Coronary artery (tissue), 2 donors: ENCODE measurements at regions not wholly inside any gene's neighbourhood (a gene's known extent, or its start where the extent isn't known, plus 50 kb on each side); places are given as distances from the start of the nearest gene placed in this dataset.
"Not testable (repeated sequence)": the region's sequence is repeated elsewhere in the genome, so short reads cannot be mapped to it uniquely, and the experiment has no call there.

ENCODE experiments used
- DNase-seq: peaks from one replicate; pipeline ENCODE4 v3.0.0-alpha.2; 2017; ENCODE audit warnings: low spot score
- H3K27ac ChIP-seq, 2 donors: fragments of 200-600 bp; sonication (generic); one replicate each; pipeline ENCODE4 v1.5.1; 2016 to 2019
- H3K4me3 ChIP-seq: fragments of 200-600 bp; sonication (generic); 2 replicates; pipeline ENCODE4 v1.5.1; 2016; ENCODE audit warnings: mild to moderate bottlenecking, moderate library complexity
- TF ChIP-seq, protein P1 (sequence below): fragments of 200-600 bp; sonication (generic); IDR thresholded peaks from one replicate; pipeline ENCODE4 v1.5.1; 2019; ENCODE audit warnings: antibody characterized with exemption

DNA sequence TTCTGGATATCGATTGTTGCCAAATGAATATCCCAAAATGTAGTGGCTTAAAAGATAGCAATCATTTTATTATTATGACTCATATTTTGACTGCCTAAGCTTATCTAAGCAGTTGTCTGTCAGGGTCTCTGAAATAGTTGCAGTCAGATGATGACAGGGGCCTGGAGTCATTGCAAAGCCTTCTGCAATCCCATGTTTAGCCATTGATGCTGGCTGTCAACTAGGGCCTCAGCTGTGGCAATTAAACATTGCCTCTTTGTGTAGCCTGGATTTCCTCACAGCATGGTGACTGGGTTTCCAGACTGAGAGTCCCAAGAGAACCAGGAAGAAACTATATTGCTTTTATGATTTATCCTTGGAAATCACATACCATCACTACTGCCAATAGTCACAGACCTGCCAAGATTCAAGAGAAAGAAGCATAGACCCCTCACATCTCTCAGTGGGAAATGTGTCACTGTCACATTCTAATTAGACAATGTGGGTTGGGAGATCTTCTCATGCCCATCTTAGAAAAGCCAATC is 227.3 kb upstream of the NOCT start:
- TF ChIP-seq, protein P1, sequence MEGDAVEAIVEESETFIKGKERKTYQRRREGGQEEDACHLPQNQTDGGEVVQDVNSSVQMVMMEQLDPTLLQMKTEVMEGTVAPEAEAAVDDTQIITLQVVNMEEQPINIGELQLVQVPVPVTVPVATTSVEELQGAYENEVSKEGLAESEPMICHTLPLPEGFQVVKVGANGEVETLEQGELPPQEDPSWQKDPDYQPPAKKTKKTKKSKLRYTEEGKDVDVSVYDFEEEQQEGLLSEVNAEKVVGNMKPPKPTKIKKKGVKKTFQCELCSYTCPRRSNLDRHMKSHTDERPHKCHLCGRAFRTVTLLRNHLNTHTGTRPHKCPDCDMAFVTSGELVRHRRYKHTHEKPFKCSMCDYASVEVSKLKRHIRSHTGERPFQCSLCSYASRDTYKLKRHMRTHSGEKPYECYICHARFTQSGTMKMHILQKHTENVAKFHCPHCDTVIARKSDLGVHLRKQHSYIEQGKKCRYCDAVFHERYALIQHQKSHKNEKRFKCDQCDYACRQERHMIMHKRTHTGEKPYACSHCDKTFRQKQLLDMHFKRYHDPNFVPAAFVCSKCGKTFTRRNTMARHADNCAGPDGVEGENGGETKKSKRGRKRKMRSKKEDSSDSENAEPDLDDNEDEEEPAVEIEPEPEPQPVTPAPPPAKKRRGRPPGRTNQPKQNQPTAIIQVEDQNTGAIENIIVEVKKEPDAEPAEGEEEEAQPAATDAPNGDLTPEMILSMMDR: no peak
- Histone ChIP-seq H3K27ac (no peak overlapping the region), H3K4me3 (no peak overlapping the region)
- no peak for DNase-seq

DNA sequence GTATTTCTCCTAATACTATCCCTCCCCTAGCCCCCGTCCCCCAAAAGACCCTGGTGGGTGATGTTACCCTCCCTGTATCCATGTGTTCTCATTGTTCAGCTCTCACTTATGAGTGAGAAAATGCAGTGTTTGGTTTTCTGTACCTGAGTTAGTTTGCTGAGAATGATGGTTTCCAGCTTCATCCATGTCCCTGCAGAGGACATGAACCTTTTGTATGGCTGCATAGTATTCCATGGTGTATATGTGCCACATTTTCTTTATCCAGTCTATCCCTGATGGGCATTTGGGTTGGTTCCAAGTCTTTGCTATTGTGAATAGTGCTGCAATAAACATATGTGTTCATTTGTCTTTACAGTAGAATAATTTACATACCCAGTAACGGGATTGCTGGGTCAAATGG is 235.8 kb upstream of the NOCT start:
- H3K4me3 ChIP-seq, H3K27ac ChIP-seq, DNase-seq: not testable (repeated sequence)

DNA sequence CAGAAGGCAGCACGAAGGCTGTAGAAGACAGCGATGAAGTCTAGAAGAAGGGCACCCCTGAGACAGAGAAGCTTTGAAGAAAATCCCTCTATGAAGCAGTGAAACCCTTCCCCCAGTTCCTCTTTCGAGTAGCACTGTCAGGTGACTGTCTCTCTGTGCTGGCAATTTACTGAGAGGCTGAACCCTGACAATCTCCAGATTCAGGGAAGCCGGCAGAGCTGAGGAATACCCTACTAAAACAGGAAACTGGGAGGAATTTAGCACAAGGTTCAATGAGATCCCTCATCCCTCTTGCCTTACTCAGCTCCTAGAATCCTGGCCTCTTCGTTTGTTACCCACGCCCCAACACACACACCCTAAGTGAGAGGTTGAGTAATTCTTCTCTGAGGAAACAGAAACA is 239.7 kb upstream of the NOCT start:
- Histone ChIP-seq H3K4me3 (no peak overlapping the region), H3K27ac (no peak overlapping the region)
- TF ChIP-seq, protein P1: no peak
- DNase-seq: no peak

DNA sequence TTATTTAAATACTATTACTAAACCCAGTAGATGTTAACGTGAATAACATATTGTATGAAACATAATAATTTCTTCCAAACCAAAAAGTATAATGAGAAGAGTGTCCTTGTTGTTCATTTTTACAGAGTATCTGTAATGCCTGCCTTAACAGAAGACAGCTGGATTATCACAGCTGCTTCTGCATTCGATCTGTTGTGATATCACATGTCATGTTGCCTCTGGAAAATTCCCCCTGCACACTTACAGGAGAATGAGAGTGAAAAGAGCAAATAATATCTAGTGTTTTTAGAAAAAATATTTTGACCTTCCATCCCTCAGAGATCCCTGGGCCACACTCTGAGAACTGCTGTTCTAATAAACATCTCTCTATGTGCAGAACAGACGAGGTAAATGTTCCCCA is 240.1 kb upstream of the NOCT start:
- TF ChIP-seq, protein P1: no peak
- no peak overlapping the region for H3K4me3 ChIP-seq
- no peak overlapping the region for H3K27ac ChIP-seq
- DNase-seq: no peak

DNA sequence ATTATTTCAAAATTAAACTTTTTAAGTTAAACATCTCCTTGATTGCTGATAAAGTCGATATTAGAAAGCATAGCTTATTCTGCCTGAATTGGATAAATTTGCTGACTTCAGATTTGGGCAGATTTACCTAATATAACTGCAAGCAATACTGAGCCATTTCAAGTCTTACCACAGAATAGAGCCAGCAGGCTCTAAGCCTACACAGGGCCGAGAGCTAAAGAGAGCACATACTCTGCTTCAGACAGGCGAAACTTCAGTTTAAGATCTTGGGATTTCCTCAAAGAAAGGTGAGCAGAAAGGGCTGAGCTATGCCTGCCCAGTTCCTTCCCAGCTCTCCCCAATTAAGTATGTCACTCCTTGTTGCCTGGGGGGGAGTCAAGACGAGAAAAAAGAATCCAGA is 240.6 kb upstream of the NOCT start:
- H3K4me3 ChIP-seq: no peak overlapping the region
- no peak overlapping the region for H3K27ac ChIP-seq
- no peak for DNase-seq
- TF ChIP-seq, protein P1: no peak

DNA sequence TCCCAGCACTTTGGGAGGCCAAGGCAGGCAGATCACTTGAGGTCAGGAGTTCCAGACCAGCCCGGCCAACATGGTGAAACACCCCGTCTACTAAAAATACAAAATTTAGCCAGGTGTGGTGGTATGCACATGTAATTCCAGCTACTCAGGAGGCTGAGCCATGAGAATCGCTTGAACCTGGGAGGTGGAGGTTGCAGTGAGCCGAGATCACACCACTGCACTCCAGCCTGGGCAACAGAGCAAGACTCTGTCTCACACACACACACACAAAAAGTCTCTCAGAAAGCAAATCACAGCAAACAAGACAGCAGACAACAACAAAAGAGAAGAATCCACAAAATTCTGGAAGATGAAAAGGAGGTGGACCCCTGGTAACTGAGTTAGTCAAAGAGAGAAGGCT is 241.5 kb upstream of the NOCT start:
- H3K4me3 ChIP-seq, H3K27ac ChIP-seq, DNase-seq: not testable (repeated sequence)

DNA sequence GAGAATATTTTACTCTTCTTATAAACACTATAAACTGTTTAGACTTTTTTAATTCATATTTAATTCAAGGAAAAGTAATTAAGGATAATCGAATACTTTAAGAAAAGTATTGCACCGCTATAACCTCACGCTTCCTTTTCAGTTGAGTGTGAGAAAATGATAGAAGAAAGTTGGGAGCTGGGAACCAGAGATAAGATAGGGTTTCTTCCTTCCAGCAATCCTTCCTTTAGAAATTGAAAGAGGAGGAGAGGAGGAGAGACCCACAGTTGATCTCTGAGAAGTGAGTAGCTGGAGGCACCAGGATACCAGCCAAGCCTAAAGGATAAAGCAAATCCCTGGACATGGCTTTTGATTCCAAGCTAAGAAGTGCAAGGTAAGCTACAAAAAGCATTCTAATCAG is 242.3 kb upstream of the NOCT start:
- TF ChIP-seq, protein P1: no peak
- DNase-seq: no peak
- no peak overlapping the region for H3K4me3 ChIP-seq
- no peak overlapping the region for H3K27ac ChIP-seq

DNA sequence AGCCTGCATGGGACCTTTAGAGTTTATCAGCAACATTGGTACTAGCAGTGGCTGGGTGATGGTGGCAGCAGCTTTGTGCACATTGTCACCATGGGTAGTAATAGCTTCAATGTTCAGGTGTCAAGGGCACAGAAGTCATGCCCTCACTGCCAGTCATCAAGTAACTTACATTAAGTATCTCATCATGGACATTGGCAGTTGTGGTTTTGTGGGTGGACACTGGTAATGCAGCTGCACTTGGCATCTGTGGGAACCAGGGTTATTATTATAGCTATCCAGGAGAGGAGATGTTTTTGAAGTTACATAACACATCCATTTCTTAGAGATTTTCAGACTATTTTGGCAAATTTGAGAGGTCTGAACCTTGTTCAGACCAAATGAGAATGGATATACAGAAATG is 243.2 kb upstream of the NOCT start:
- no peak overlapping the region for H3K4me3 ChIP-seq
- TF ChIP-seq, protein P1: no peak

More for the DNA sequence above, 243.2 kb upstream of the NOCT start:
- no peak overlapping the region for H3K27ac ChIP-seq
- DNase-seq: no peak
